ENCODE measurements at regions not wholly inside any gene's neighbourhood (a gene's known extent, or its start where the extent isn't known, plus 50 kb on each side); places are given as distances from the start of the nearest gene placed in this dataset.
A peak's percentile ranks its signal among the peaks of the same experiment; 100 is the strongest.
"Not testable (repeated sequence)": the region's sequence is repeated elsewhere in the genome, so short reads cannot be mapped to it uniquely, and the experiment has no call there.

DNA sequence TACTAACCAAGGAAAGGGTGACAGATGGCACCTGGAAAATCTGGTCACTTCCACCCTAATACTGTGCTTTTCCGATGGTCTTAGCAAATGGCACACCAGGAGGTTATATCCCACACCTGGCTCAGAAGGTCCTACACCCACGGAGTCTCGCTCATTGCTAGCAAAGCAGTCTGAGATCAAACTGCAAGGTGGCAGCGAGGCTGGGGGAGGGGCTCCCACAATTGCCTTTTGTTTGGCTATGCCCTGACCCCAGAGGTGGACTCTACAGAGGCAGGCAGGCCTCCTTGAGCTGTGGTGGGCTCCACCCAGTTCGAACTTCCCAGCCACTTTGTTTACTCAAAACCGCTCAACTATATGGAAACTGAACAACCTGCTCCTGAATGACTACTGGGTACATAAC, 50.3 kb upstream of the UGT2B15 start:
- H3K27me3 ChIP-seq (ENCODE audit: control insufficient read depth, insufficient read depth, low read length); H3K4me1 ChIP-seq (ENCODE audit: control insufficient read depth in 2 of 3, insufficient read depth in 2 of 3, low read depth in 1 of 3, low read length in 3 of 3); H3K4me3 ChIP-seq (ENCODE audit: low read length in 3 of 3); H3K9me3 ChIP-seq (ENCODE audit: control insufficient read depth in 2 of 3, insufficient read depth in 1 of 3, low read length in 3 of 3); H3K36me3 ChIP-seq (ENCODE audit: control insufficient read depth in 2 of 3, insufficient read depth in 3 of 3, low read length in 3 of 3); DNase-seq; H3K9ac ChIP-seq (ENCODE audit: low read length in 3 of 3); H3K27ac ChIP-seq (ENCODE audit: low read depth in 2 of 2, low read length in 2 of 2); FAIRE-seq; intact Hi-C loops (cut with DNase I): not testable (repeated sequence)

DNA sequence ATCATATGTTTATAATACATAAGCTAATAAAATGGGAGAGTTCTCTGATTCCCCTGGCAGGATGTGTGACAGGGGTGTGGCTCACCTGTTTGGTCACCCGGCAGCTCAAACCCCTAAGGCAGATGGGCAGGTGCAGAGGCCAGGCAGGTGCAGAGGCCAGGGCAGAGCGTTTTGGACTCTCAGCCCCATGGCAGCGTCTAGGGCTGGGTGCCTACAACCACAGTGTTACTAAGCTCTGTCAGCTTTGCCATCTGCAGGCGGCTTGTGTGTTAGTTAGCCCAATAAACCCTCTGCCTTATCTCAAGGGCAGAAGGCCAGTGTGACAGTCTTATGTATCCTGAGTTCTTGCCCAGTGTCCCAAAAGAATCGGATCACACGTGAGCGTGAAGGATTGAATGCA, 54.0 kb upstream of the UGT2B15 start:
- no peak overlapping the region for H3K4me3 ChIP-seq (ENCODE audit: low read length in 3 of 3)
- intact Hi-C loops (cut with DNase I) = no loop called here
- H3K27ac ChIP-seq (ENCODE audit: low read depth in 2 of 2, low read length in 2 of 2) = no peak overlapping the region
- H3K36me3 ChIP-seq (ENCODE audit: control insufficient read depth in 2 of 3, insufficient read depth in 3 of 3, low read length in 3 of 3) = no peaks in the 10 kb centered on the region
- no peaks in the 10 kb centered on the region for H3K9me3 ChIP-seq (ENCODE audit: control insufficient read depth in 2 of 3, insufficient read depth in 1 of 3, low read length in 3 of 3)
- peaks cover 0 to 3% (median 0%) of the 10 kb centered on the region in 3 donors for H3K4me1 ChIP-seq (ENCODE audit: control insufficient read depth in 2 of 3, insufficient read depth in 2 of 3, low read depth in 1 of 3, low read length in 3 of 3)
- no peaks in the 10 kb centered on the region for H3K27me3 ChIP-seq (ENCODE audit: control insufficient read depth, insufficient read depth, low read length)
- TF ChIP-seq, protein P1, sequence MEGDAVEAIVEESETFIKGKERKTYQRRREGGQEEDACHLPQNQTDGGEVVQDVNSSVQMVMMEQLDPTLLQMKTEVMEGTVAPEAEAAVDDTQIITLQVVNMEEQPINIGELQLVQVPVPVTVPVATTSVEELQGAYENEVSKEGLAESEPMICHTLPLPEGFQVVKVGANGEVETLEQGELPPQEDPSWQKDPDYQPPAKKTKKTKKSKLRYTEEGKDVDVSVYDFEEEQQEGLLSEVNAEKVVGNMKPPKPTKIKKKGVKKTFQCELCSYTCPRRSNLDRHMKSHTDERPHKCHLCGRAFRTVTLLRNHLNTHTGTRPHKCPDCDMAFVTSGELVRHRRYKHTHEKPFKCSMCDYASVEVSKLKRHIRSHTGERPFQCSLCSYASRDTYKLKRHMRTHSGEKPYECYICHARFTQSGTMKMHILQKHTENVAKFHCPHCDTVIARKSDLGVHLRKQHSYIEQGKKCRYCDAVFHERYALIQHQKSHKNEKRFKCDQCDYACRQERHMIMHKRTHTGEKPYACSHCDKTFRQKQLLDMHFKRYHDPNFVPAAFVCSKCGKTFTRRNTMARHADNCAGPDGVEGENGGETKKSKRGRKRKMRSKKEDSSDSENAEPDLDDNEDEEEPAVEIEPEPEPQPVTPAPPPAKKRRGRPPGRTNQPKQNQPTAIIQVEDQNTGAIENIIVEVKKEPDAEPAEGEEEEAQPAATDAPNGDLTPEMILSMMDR (IDR thresholded peaks at IDR 0.05; ENCODE audit: borderline replicate concordance, extremely low read depth, insufficient read depth) = no peak
- DNase-seq (no peak), FAIRE-seq (no peak)
- no peak overlapping the region for H3K9ac ChIP-seq (ENCODE audit: low read length in 3 of 3)

DNA sequence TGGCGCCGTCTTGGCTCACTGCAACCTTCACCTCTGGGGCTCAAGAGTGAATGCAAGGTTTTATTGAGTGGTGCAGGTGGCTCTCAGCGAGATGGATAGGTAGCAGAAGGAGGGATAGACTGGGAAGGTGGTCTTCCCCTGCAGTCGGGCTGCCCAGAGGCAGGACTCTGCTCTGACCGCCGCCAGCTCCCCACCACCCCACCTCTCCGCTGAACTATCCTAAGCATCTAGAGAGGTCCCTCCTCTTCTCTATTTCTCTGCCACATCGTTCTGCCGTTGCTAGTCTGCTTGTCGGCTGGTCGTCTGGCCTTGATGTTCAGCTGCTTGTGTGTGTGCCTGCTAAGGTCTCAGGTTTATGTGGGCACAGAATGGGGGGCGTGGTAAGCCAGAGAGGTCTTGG, 54.5 kb upstream of the UGT2B15 start:
- no peaks in the 10 kb centered on the region for H3K27me3 ChIP-seq (ENCODE audit: control insufficient read depth, insufficient read depth, low read length)
- intact Hi-C loops (cut with DNase I) = no loop called here
- no peak overlapping the region for H3K27ac ChIP-seq (ENCODE audit: low read depth in 2 of 2, low read length in 2 of 2)
- no peak for FAIRE-seq
- H3K4me3 ChIP-seq (ENCODE audit: low read length in 3 of 3) = no peak overlapping the region
- no peaks in the 10 kb centered on the region for H3K4me1 ChIP-seq (ENCODE audit: control insufficient read depth in 2 of 3, insufficient read depth in 2 of 3, low read depth in 1 of 3, low read length in 3 of 3)
- no peak overlapping the region for H3K9ac ChIP-seq (ENCODE audit: low read length in 3 of 3)
- no peak for DNase-seq
- no peaks in the 10 kb centered on the region for H3K36me3 ChIP-seq (ENCODE audit: control insufficient read depth in 2 of 3, insufficient read depth in 3 of 3, low read length in 3 of 3)
- TF ChIP-seq, protein P1 (IDR thresholded peaks at IDR 0.05; ENCODE audit: borderline replicate concordance, extremely low read depth, insufficient read depth) = no peak
- no peaks in the 10 kb centered on the region for H3K9me3 ChIP-seq (ENCODE audit: control insufficient read depth in 2 of 3, insufficient read depth in 1 of 3, low read length in 3 of 3)

DNA sequence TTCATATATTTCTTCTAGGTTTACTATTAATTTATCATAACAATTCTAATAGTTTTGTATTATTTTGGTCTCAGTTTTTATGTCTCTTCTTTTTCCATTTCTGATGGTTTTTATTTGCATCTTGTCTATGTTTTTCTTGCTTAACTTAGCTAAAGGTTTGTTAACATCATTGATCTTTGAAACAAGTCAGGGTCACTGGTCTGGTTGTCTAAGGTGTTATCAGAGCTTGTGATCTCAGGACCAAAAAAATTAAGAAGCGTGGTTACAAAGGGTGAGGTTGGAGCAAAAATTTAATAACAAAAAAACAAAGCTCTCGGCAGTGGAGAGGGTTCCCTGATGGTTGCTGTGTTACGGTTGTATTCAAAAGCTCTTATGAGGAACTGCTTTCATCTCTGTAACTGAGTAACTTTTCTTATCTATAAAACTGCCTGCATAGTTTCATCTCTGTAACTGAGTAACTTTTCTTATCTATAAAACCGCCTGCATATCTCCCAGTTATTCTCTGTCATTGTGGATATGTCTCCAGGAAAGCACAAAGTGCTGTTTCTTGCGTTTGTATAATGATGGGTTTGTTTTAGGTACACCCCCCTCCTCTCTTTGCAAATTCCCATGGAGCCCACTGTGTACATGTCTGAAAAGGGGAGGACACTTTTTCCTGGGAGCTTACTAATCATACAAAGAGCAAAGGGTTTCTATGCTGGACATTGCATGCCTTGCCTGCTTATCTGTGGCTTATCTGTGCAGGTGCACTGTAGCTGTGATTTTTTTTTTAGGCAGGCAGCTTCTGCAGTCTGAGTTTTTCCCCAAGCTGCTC, 62.4 kb upstream of the UGT2B15 start:
- no peaks in the 10 kb centered on the region for H3K9me3 ChIP-seq (ENCODE audit: control insufficient read depth in 2 of 3, insufficient read depth in 1 of 3, low read length in 3 of 3)
- H3K9ac ChIP-seq (ENCODE audit: low read length in 3 of 3) = no peak overlapping the region
- no peaks in the 10 kb centered on the region for H3K36me3 ChIP-seq (ENCODE audit: control insufficient read depth in 2 of 3, insufficient read depth in 3 of 3, low read length in 3 of 3)
- H3K27me3 ChIP-seq (ENCODE audit: control insufficient read depth, insufficient read depth, low read length) = no peaks in the 10 kb centered on the region
- H3K4me1 ChIP-seq (ENCODE audit: control insufficient read depth in 2 of 3, insufficient read depth in 2 of 3, low read depth in 1 of 3, low read length in 3 of 3) = no peaks in the 10 kb centered on the region
- DNase-seq = peak in 2 of 5 donors; percentile 13 to 43
- TF ChIP-seq, protein P1 (IDR thresholded peaks at IDR 0.05; ENCODE audit: borderline replicate concordance, extremely low read depth, insufficient read depth) = no peak
- intact Hi-C loops (cut with DNase I) = no loop called here
- H3K4me3 ChIP-seq (ENCODE audit: low read length in 3 of 3) = no peak overlapping the region
- FAIRE-seq = no peak
- H3K27ac ChIP-seq (ENCODE audit: low read depth in 2 of 2, low read length in 2 of 2) = no peak overlapping the region

All from kidney (tissue), 13 donors.